Right renal pelvis (tissue), 4 donors: ENCODE measurements at regions not wholly inside any gene's neighbourhood (a gene's known extent, or its start where the extent isn't known, plus 50 kb on each side); places are given as distances from the start of the nearest gene placed in this dataset.
"Not testable (repeated sequence)": the region's sequence is repeated elsewhere in the genome, so short reads cannot be mapped to it uniquely, and the experiment has no call there.

ENCODE experiments used
- DNase-seq, 4 donors: peaks; one replicate each; pipeline ENCODE4 v3.0.0-alpha.2; 2013; ENCODE audit warnings: low read depth in 4 of 4, low spot score in 3 of 4, missing footprints in 1 of 4

GRCh38 chr12:67069451-67070306 lies 199.5 kb upstream of the CAND1 start:
- DNase-seq: peak in 1 of 4 donors; percentile 42

- no peak for DNase-seq
Measured at GRCh38 chr12:67070307-67070600, 198.9 kb upstream of the CAND1 start.

- no peak for DNase-seq
Measured at GRCh38 chr12:67070604-67071003, 198.6 kb upstream of the CAND1 start.

- DNase-seq: not testable (repeated sequence)
Measured at GRCh38 chr12:67072281-67072680, 196.9 kb upstream of the CAND1 start.

GRCh38 chr12:67073336-67073735 lies 195.8 kb upstream of the CAND1 start:
- no peak for DNase-seq

GRCh38 chr12:67074072-67074471 lies 195.1 kb upstream of the CAND1 start:
- no peak for DNase-seq

GRCh38 chr12:67077617-67078016 lies 191.5 kb upstream of the CAND1 start:
- no peak for DNase-seq

GRCh38 chr12:67078957-67079356 lies 190.2 kb upstream of the CAND1 start:
- DNase-seq: no peak

- no peak for DNase-seq
Measured at GRCh38 chr12:67080637-67081036, 188.5 kb upstream of the CAND1 start.

- DNase-seq: no peak
Measured at GRCh38 chr12:67082221-67082620, 186.9 kb upstream of the CAND1 start.

GRCh38 chr12:67085699-67086098 lies 183.5 kb upstream of the CAND1 start:
- no peak for DNase-seq

GRCh38 chr12:67086116-67086515 lies 183.0 kb upstream of the CAND1 start:
- DNase-seq: no peak

GRCh38 chr12:67088401-67089118 lies 180.6 kb upstream of the CAND1 start:
- DNase-seq: no peak

GRCh38 chr12:67091204-67091603 lies 178.0 kb upstream of the CAND1 start:
- no peak for DNase-seq

- no peak for DNase-seq
Measured at GRCh38 chr12:67091678-67092077, 177.5 kb upstream of the CAND1 start.

GRCh38 chr12:67092934-67093333 lies 176.2 kb upstream of the CAND1 start:
- not testable (repeated sequence) for DNase-seq

- DNase-seq: no peak
Measured at GRCh38 chr12:67096533-67097318, 172.4 kb upstream of the CAND1 start.

- DNase-seq: no peak
Measured at GRCh38 chr12:67099858-67100257, 169.3 kb upstream of the CAND1 start.

- no peak for DNase-seq
Measured at GRCh38 chr12:67103521-67103920, 165.6 kb upstream of the CAND1 start.

- no peak for DNase-seq
Measured at GRCh38 chr12:67107235-67107634, 161.9 kb upstream of the CAND1 start.

GRCh38 chr12:67107751-67108269 lies 161.3 kb upstream of the CAND1 start:
- no peak for DNase-seq
